ENCODE measurements at regions not wholly inside any gene's neighbourhood (a gene's known extent, or its start where the extent isn't known, plus 50 kb on each side); places are given as distances from the start of the nearest gene placed in this dataset.

DNA sequence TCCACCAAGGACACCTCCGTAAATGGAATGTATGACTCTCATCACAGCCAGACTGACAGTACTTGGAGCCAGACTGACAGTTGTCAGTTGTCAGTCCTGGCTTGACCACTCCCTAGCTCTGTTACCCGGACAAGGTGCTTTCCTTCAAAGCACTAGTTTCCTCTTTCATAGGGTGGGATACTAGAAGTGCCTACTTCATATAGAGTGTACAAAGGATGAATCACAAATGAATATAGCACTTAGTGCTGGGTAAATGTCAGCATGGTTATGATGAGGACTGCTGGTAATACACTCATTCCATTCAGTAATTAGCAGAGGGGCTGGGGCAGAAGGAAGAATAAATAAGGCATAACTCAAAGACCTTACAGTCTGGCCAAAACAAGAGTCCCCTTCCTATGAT is 91.4 kb downstream of the ARL4C start:
- H3K27me3 ChIP-seq (ENCODE audit: low read depth) = peaks cover 18% of the 10 kb centered on the region
- H3K27ac ChIP-seq (replicated peaks) = no peak overlapping the region
- intact Hi-C loops (cut with micrococcal nuclease) = no loop called here

DNA sequence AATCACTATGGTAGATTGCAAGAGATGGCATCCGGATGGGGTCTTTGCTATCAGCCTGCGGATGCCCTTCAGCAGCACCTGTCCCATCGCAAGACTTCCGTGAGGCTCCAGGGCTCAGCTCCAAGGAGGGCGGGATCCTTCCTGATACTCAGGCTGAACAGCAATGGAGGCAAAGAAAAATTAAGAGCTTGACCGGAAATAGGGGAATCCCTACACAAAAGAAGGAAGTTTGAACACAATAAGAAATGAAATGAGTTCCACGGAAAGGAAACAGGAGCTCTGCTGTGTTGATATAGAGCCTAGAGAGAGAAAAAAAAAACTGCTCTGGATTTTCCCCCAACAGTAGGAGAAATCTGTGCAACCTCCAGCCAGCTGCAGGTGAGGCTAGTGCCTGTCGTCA is 91.9 kb downstream of the ARL4C start:
- H3K27ac ChIP-seq (replicated peaks) = no peak overlapping the region
- H3K36me3 ChIP-seq = no peaks in the 10 kb centered on the region
- no peak for DNase-seq
- no peaks in the 10 kb centered on the region for H3K9me3 ChIP-seq (replicated peaks)
- no peak overlapping the region for H3K4me3 ChIP-seq
- peaks cover 13% of the 10 kb centered on the region for H3K27me3 ChIP-seq (ENCODE audit: low read depth)
- intact Hi-C loops (cut with micrococcal nuclease) = no loop called here
- no peak for TF ChIP-seq CTCF (IDR thresholded peaks at IDR 0.05; ENCODE audit: borderline replicate concordance)
- H3K4me1 ChIP-seq = peaks cover 7% of the 10 kb centered on the region

More for the DNA sequence above, 91.4 kb downstream of the ARL4C start:
- DNase-seq = no peak
- Histone ChIP-seq H3K9me3 (replicated peaks) (no peaks in the 10 kb centered on the region), H3K4me3 (no peak overlapping the region), H3K36me3 (no peaks in the 10 kb centered on the region), H3K4me1 (peaks cover 7% of the 10 kb centered on the region)
- no peak for TF ChIP-seq CTCF (IDR thresholded peaks at IDR 0.05; ENCODE audit: borderline replicate concordance)

- Histone ChIP-seq H3K36me3 (no peaks in the 10 kb centered on the region), H3K27me3 (ENCODE audit: low read depth) (peaks cover under 1% of the 10 kb centered on the region), H3K4me3 (no peak overlapping the region), H3K27ac (replicated peaks) (no peak overlapping the region), H3K9me3 (replicated peaks) (no peaks in the 10 kb centered on the region), H3K4me1 (peaks cover 7% of the 10 kb centered on the region)
- no peak for TF ChIP-seq CTCF (IDR thresholded peaks at IDR 0.05; ENCODE audit: borderline replicate concordance)
- intact Hi-C loops (cut with micrococcal nuclease) = no loop called here
- no peak for DNase-seq
These were observed 93.1 kb downstream of the ARL4C start for GRCh38 chr2:234403751-234404150.

- Histone ChIP-seq H3K9me3 (replicated peaks) (no peaks in the 10 kb centered on the region), H3K4me3 (no peak overlapping the region), H3K36me3 (no peaks in the 10 kb centered on the region), H3K4me1 (peaks cover 7% of the 10 kb centered on the region), H3K27me3 (ENCODE audit: low read depth) (no peaks in the 10 kb centered on the region), H3K27ac (replicated peaks) (no peak overlapping the region)
- intact Hi-C loops (cut with micrococcal nuclease) = no loop called here
- TF ChIP-seq CTCF (IDR thresholded peaks at IDR 0.05; ENCODE audit: borderline replicate concordance) = no peak
- DNase-seq = no peak
These were observed 93.8 kb downstream of the ARL4C start for GRCh38 chr2:234403074-234403473.

GRCh38 chr2:234401426-234401825 is 95.5 kb downstream of the ARL4C start:
- Histone ChIP-seq H3K36me3 (no peaks in the 10 kb centered on the region), H3K9me3 (replicated peaks) (no peaks in the 10 kb centered on the region), H3K27me3 (ENCODE audit: low read depth) (no peaks in the 10 kb centered on the region), H3K4me3 (no peak overlapping the region), H3K4me1 (peaks cover 7% of the 10 kb centered on the region), H3K27ac (replicated peaks) (no peak overlapping the region)
- no peak for TF ChIP-seq CTCF (IDR thresholded peaks at IDR 0.05; ENCODE audit: borderline replicate concordance)
- DNase-seq = no peak
- intact Hi-C loops (cut with micrococcal nuclease) = no loop called here
